LNCAP (cell line): ENCODE measurements at regions not wholly inside any gene's neighbourhood (a gene's known extent, or its start where the extent isn't known, plus 50 kb on each side); places are given as distances from the start of the nearest gene placed in this dataset.

Source experiments
- CTCF ChIP-seq: fragments of 450-650 bp; IDR thresholded peaks from 2 replicates; pipeline ENCODE4 v1.5.1; 2017; ENCODE audit warnings: mild to moderate bottlenecking

- no peak for TF ChIP-seq CTCF
These were observed 411.0 kb upstream of the NEGR1 start for GRCh38 chr1:72693376-72693775.

GRCh38 chr1:72690871-72691270 is 408.5 kb upstream of the NEGR1 start:
- no peak for TF ChIP-seq CTCF

DNA sequence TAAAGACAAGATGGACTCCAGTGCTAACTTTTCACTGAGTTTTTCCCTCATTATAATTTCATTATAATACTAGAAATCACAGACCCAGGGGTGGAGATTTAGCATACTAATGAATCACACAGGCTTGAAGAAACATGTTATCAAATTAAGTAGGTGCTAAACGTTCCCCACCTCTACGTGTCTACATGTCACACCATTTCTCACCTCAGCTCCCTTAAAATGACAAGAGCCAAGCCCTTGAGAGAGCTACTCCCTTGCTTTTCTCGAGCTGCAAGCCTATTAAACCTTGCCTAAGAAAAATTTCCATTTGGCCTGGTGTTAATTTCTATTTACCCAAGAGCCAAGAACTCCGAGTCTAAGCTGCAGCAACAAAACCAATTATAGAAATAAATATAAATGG is 396.3 kb upstream of the NEGR1 start:
- no peak for TF ChIP-seq CTCF

DNA sequence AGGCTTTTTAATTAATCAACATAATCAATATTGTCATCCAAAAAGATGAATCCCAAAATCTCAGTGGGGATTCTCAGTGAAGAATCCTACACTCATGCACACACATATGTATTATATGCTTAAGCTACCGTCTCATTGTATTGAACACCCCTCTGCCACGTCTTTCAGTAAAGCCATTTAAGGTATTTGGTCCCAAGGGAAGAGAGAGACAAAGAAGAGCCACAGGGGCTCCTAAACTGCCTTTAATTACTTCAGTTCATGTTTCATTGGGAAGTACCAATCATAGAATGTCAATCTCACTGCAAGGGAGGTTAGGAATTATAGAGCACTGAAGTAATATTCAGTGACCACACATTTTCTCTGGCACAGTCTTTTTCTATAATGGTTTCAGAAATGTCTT is 388.6 kb upstream of the NEGR1 start:
- TF ChIP-seq CTCF = no peak

GRCh38 chr1:72662918-72663317 is 380.6 kb upstream of the NEGR1 start:
- TF ChIP-seq CTCF = no peak

GRCh38 chr1:72650843-72651435 is 368.6 kb upstream of the NEGR1 start:
- TF ChIP-seq CTCF = no peak

GRCh38 chr1:72649991-72650390 is 367.7 kb upstream of the NEGR1 start:
- TF ChIP-seq CTCF = no peak
